ENCODE measurements at regions not wholly inside any gene's neighbourhood (a gene's known extent, or its start where the extent isn't known, plus 50 kb on each side); places are given as distances from the start of the nearest gene placed in this dataset.
"Not testable (repeated sequence)": the region's sequence is repeated elsewhere in the genome, so short reads cannot be mapped to it uniquely, and the experiment has no call there.

DNA sequence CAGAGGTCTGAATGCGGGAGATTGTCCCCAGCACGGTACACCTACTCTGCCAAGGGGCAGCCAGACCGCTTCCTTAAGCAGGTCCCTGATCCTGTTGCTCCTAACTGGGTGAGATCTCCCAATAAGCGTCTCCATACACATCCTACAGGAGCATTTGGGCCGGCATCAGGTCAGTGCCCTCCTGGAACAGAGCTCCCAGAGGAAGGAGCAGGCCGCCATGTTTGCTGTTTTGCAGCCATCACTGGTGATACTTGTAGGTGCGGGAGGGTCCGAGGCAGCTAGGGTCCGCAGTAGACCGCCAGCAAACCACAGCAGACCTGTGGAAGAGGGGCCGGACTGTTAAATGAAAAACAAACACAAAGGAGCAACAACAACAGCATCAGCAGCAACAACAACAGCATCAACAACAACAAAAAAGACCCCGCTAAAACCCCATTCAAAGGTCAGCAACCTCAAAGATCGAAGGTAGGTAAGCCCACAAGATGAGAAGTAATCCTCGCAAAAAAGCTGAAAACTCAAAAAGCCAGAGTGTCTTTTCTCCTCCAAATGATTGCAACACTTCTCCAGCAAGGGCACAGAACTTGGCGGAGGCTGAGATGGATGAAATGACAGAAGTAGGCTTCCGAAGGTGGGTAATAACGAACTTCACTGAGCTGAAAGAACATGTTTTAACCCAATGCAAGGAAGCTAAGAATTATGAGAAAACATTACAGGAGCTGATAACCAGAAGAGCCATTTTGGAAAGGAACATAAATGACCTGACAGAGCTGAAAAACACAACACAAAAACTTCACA, 79.0 kb upstream of the CDH7 start:
- no peak overlapping the region for H3K4me3 ChIP-seq (ENCODE audit: low read depth, low read length)
- in situ Hi-C loops (cut with HindIII; ENCODE audit: low pct_ligation_motif_present, low sequenced_read_pairs): no loop called here
- TF ChIP-seq, protein P1, sequence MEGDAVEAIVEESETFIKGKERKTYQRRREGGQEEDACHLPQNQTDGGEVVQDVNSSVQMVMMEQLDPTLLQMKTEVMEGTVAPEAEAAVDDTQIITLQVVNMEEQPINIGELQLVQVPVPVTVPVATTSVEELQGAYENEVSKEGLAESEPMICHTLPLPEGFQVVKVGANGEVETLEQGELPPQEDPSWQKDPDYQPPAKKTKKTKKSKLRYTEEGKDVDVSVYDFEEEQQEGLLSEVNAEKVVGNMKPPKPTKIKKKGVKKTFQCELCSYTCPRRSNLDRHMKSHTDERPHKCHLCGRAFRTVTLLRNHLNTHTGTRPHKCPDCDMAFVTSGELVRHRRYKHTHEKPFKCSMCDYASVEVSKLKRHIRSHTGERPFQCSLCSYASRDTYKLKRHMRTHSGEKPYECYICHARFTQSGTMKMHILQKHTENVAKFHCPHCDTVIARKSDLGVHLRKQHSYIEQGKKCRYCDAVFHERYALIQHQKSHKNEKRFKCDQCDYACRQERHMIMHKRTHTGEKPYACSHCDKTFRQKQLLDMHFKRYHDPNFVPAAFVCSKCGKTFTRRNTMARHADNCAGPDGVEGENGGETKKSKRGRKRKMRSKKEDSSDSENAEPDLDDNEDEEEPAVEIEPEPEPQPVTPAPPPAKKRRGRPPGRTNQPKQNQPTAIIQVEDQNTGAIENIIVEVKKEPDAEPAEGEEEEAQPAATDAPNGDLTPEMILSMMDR (IDR thresholded peaks at IDR 0.05; ENCODE audit: low read depth, low read length, missing control alignments): no peak
- DNase-seq: no peak
- H3K27me3 ChIP-seq (replicated peaks): no peaks in the 10 kb centered on the region
- no peaks in the 10 kb centered on the region for H3K36me3 ChIP-seq (replicated peaks)
- H3K27ac ChIP-seq: no peak overlapping the region

DNA sequence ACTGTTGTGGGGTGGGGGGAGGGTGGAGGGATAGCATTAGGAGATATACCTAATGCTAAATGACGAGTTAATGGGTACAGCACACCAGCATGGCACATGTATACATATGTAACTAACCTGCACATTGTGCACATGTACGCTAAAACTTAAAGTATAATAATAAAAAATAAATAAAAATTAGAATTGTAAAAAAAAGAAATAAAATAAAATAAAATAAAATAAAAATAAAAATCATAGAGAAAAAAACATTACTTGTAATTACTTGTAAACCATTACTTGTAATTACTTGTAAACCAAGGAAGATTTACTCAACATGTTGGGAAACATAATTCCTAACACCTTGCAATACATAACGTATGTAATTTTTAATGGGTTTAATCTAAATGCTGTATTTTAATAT, 80.7 kb upstream of the CDH7 start:
- H3K27me3 ChIP-seq (replicated peaks); H3K27ac ChIP-seq; in situ Hi-C loops (cut with HindIII; ENCODE audit: low pct_ligation_motif_present, low sequenced_read_pairs); H3K36me3 ChIP-seq (replicated peaks); DNase-seq; H3K4me3 ChIP-seq (ENCODE audit: low read depth, low read length): not testable (repeated sequence)

DNA sequence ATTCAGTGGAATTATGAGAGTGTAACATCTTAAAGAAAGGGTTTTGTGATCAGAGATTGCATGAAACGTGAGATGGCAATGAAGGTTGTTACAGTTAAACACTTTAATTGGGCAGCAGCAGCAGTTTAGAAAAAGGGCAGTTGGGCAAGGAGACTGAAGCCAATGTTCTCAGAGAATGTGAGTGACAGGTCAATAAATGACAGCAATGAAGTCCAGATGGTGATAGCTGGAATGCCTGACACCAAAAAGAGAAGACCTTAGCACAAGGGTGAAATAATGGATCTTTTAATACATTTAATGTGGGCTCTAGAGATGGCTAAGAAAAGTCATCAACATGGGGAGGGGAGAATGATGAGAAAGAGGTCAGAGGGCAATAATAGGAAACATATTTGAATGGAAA, 89.4 kb upstream of the CDH7 start:
- no peaks in the 10 kb centered on the region for H3K27me3 ChIP-seq (replicated peaks)
- in situ Hi-C loops (cut with HindIII; ENCODE audit: low pct_ligation_motif_present, low sequenced_read_pairs): no loop called here
- no peak overlapping the region for H3K27ac ChIP-seq
- H3K4me3 ChIP-seq (ENCODE audit: low read depth, low read length): no peak overlapping the region
- TF ChIP-seq, protein P1 (IDR thresholded peaks at IDR 0.05; ENCODE audit: low read depth, low read length, missing control alignments): no peak
- no peak for DNase-seq
- no peaks in the 10 kb centered on the region for H3K36me3 ChIP-seq (replicated peaks)

DNA sequence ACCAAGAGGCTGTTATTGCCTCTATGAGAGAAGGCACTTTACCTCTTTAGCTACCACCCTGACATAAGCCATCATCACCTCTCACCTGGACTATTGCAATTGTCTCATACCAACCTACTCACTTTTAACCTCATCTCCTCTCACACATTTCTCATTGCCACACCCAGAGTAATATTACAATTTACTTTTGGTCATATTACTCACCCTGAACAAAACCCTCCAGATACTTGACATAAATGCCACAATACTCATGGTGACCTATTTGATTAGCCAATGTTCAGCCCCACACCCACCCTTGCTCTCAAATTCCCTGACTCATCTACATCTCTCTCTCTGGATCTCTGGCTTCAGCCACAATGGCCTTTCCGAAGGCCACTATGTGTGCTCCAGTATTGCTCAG, 90.9 kb upstream of the CDH7 start:
- TF ChIP-seq, protein P1 (IDR thresholded peaks at IDR 0.05; ENCODE audit: low read depth, low read length, missing control alignments): no peak
- in situ Hi-C loops (cut with HindIII; ENCODE audit: low pct_ligation_motif_present, low sequenced_read_pairs): no loop called here
- Histone ChIP-seq H3K27ac (no peak overlapping the region), H3K36me3 (replicated peaks) (no peaks in the 10 kb centered on the region), H3K27me3 (replicated peaks) (no peaks in the 10 kb centered on the region), H3K4me3 (ENCODE audit: low read depth, low read length) (no peak overlapping the region)
- DNase-seq: no peak

DNA sequence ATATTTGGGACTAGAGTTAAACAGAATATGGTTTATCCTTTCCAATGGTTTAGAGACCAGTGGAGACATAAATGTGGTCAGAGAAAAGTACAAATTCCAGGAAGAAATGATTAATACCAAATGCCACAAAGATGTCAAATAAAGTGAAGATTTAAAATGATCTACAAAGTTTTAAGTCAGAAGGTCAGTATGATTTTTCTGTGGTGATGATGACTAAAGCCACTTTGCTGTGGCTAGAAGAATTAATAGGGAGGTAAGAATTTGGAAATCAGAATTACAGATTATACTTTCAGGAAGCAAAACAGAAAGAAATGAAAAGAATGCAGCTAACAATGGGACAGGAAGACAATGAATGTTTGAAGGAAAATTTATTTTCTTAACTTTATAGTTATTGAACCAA, 91.5 kb upstream of the CDH7 start:
- no peak for DNase-seq
- TF ChIP-seq, protein P1 (IDR thresholded peaks at IDR 0.05; ENCODE audit: low read depth, low read length, missing control alignments): no peak
- Histone ChIP-seq H3K4me3 (ENCODE audit: low read depth, low read length) (no peak overlapping the region), H3K27ac (no peak overlapping the region), H3K36me3 (replicated peaks) (no peaks in the 10 kb centered on the region), H3K27me3 (replicated peaks) (no peaks in the 10 kb centered on the region)
- in situ Hi-C loops (cut with HindIII; ENCODE audit: low pct_ligation_motif_present, low sequenced_read_pairs): no loop called here

DNA sequence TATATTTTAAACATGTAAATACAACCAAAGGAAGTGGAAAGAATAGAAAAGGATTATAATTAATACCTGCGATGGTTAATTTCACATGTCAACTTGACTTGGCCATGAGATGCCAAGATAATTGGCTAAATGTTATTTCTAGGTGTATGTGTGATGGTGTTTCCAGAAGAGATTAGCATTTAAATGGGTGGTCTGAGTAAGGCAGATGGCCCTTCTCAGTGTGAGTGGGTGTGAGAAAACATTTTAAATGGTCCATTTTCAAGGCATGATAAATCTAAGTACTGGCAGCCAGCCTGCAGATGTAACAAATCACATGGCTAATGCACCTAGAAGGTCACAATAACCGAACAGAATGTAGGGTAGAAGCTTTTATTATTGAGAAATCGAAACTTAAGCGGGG, 99.6 kb upstream of the CDH7 start:
- TF ChIP-seq, protein P1 (IDR thresholded peaks at IDR 0.05; ENCODE audit: low read depth, low read length, missing control alignments): no peak
- no peak overlapping the region for H3K4me3 ChIP-seq (ENCODE audit: low read depth, low read length)
- in situ Hi-C loops (cut with HindIII; ENCODE audit: low pct_ligation_motif_present, low sequenced_read_pairs): no loop called here
- H3K36me3 ChIP-seq (replicated peaks): no peaks in the 10 kb centered on the region
- H3K27ac ChIP-seq: no peak overlapping the region
- no peak for DNase-seq
- no peaks in the 10 kb centered on the region for H3K27me3 ChIP-seq (replicated peaks)

Data from brain microvascular endothelial cell (primary cell).